HG02852 (cell line): ENCODE measurements at regions not wholly inside any gene's neighbourhood (a gene's known extent, or its start where the extent isn't known, plus 50 kb on each side); places are given as distances from the start of the nearest gene placed in this dataset.

Experiments
- ATAC-seq: cut with Tn5 transposase; IDR thresholded peaks from one replicate; pipeline ENCODE4 v1.9.1; 2021; ENCODE audit warnings: mild to moderate bottlenecking, moderate library complexity; ENCODE audit not compliant: unreplicated experiment

DNA sequence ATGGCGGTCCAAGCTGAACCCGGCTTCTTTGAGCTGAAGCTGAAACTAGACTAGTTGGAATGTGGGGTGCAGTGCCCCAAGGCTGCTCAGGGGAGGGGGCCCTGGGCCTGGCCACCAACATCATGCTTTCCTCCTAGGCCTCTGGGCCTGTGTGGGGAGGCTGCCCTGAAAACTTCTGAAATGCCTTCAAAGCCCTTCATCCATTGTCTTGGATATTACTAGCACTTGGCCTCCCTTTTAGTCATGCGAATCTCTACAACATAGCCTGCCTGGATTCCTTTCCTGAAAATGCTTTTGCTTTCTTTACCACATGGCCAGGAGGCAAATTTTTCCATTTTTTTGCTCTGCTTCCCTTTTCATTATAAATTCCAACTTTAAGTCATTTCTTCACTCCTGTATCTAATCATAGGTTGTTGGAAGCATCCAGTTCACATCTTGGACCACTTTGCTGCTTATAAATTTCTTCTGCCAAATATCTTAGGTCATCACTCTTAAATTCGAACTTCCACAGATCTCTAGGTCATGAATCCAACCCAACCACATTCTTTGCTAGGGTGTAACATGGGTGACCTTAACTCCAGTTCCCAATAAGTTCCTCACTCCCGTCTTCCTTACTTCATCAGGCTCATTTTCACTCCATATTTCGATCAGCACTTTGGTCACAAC is 103.4 kb downstream of the DDIT4L start:
- no peak for ATAC-seq

DNA sequence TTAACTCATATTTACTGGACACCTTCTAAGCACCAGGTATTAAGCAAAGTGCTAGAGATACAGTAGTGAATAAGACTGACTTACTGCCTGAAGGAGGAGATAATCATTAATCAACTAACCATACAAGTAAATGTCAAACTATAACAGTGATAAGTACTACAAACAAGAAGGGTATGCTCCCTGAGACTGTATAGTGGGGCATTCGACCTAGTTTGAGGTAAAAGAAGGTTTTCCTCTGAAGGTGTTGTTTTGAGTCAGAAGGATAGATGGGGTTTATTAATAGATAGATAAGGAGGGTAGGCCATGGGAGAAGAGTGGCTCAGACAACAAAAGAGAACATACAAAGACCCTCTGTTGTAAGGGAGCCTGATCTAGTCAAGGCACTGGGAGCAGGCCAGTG is 105.4 kb downstream of the DDIT4L start:
- no peak for ATAC-seq

DNA sequence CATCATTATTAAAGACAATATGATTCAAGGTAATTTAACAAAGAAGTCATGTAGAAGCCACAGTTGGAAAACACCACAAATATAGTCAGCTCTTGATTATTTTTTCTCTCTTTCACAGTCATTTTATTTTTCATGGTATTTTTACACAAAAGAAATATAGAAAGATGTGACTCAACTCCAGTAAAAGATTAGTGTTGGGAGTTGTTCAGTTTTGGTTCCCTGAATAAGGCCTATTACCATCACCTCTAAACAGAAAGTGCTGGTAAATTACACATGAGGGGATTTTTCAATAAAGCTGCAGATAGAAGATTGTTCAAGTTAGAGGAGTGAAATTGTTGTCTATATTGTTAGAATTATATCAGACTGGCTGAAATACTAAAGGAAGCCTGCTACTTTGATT is 107.0 kb downstream of the DDIT4L start:
- ATAC-seq = peak; percentile 53

DNA sequence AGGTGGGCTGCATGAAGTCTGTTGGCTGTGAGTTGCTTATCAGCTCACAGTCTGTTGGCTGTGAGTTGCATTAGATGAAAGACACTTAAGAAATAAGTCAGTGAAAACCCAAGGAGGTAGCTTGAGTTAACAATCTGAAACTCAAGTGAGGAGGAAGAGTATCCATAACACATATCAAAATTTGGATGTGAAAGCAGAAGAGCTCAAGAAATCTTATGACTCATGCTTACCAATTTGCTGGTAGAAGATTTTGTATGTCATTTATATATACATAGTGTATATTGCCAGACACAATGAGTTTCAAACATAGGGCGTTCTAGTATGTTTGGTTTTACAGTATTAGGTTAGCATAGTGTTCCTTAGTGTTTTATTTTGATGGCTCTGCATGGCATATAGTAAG is 107.4 kb downstream of the DDIT4L start:
- peak; percentile 53 for ATAC-seq

DNA sequence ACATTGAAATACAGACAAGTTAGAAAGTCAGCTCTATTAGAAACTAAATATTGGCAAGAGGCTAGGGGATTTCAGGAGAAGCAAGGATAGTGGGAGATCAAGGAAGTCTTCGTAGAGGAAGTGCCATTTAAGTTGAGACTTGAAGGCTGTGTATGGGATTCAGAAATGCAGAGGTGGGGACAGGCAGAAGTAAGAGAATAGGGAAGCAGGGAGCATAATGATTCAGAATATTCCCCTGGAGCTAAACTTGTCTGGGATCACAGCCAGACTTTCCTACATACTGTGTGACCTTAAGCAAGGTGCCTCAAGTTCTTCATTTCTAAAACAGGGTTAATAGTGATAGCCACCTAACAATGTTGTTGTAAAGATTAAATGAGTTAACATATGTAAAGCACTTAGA is 108.8 kb downstream of the DDIT4L start:
- no peak for ATAC-seq

DNA sequence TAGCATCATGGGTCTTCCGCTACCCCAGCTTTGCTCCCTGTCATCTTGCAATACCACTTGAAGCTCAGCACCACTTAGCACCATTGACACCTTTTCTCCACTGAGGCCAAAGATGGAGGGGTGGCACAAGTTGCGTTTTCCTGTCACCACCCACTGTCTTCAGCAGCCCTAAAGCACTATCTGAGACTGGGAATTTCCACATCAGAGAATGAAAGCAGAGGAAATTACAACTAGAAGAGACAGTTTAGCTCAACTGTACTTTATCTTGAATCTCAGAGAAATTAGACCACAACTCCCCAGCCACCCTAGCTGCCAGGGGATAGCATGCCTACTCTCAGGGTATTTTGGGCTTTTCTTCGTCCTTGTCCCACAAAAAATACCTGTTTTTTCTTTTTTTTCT is 111.0 kb downstream of the DDIT4L start:
- no peak for ATAC-seq

DNA sequence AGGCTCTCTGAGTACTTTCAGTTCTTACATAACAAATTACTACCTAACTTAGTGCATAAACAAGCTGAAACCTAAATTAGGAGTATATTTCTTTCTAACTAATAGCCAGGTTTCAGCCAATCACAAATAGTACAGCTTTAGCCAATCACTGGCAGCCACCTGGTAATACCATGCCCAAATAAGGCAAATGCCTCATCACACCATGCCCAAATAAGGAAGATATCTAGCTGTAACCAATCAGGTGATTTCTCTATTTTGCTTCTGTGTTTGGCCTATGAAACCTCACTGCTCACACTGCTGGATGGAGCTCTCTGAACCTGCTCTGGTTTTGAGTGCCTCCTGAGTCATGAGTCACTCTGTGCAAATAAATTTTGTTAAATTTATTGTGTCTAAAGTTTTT is 113.5 kb downstream of the DDIT4L start:
- ATAC-seq = no peak

DNA sequence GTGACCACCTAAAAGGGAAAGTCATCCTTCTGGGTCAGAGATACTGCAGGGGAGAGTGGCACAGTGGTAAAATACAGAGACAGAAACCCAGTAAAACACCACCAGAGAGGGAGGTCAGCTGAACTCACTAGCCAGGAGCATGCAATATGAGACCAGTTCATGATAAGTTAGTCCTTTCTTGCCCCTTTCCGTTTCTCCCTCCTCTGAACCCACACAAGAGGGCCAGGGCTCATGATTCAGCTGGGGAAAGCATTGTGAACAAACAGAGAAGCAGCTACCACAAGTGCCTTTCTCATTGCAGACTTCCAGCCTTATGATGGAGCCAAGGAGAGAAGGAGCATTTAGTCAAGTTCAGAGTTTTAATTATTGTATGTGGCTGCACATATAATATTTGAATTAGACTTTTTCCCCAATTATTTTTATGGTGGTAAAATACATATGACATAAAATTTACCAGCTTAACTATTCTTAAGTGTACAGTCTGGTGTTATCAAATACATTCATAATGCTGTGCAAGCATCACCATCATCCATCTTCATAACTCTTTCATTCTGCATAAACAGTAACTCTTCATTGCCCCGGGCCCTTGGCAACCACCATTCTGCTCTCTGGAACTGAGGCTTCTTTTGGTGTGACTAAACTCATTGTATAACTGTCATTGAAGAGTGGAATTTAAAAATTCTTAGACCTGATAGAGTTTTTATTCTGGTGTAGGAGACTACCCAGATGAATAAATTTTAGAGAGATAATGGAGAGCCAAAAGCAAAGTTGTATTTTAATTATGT is 114.6 kb downstream of the DDIT4L start:
- no peak for ATAC-seq

DNA sequence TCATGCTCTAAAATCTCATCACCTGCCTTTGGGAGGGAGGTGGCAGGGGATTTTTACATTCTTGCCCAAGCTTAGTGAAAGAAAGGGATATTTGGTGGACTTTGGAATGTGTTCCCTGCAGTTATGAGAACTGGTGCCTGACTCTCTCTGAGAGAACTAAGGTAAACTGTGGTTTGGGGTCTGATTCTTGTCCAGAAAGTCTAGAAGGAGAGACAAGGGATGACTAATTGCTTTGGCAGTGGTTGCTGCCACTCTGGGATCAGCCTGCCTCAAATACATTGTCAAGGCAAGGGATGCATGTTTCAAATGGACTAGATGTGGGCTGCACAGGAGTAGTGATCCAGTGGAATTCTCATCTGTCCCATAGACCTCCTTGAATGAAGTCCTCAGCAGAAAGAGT is 115.2 kb downstream of the DDIT4L start:
- no peak for ATAC-seq

DNA sequence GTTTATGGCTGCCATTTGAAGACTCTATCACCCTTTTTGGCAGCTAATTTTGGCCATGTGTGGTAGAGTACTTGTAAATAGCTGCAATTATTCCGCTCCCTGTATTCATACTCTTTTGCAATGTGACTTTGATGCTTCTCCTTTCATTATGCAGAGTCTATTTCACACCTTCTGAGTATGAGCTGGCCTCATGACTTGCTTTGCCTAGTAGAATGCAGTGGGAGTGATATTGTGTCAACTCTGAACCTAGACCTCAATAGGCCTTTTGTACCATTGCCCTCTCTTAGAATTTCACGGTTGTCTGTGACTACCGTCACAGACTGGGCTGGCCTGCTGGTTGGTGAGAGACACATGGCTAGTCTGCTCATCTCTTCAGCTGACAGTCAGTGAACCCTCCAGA is 118.8 kb downstream of the DDIT4L start:
- ATAC-seq = no peak

DNA sequence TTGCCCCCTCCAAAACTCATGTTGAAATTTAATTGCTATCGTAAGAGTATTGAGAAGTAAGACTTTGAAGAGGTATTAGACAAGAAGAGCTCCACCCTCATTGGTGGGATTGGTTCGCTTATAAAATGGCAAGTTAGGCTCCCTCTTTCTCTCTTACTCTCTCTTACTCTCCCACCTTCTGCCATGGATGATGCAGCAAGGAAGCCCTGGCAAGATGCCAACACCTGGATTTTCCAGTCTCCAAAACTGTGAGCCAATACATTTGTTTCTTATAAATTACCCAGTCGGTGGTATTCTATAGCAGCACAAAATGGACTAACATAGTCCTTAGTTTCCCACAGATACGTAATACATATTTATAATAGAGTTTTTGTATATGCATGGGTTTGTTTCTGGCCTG is 119.4 kb downstream of the DDIT4L start:
- no peak for ATAC-seq

DNA sequence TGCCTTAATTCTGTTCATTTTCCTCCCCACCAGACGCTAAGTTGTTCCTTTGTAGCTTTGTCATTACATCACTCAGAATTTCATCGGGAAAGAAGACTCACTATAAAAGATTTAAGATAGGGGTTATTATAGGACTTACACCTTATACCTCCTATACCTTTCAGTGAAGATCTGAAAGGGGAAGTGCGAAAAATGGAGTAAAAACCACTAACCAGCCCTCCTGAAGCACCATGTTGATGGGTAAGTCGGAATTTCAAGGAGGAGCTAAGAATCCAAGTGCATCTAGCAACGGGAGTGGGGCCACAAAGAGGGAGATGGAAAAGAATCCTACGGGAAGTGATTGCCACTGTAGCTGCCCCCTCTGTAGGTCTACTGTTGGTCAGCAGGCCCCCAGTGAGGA is 119.1 kb upstream of the H2AZ1 start:
- ATAC-seq = no peak

DNA sequence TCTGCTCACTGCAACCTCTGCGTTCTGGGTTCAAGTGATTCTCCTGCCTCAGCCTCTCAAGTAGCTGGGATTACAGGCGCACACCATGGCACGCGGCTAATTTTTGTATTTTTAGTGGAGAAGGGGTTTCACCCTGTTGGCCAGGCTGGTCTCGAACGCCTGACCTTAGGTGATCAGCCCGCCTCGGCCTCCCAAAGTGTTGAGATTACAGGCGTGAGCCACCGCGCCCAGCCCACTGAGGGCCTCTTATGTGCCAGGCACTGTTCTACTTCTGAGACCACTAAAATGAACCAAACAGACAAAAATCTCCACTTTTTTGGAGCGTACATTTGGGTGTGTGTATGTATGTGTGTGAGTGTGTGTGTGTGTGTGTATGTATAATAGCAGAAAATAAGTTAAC is 117.2 kb upstream of the H2AZ1 start:
- no peak for ATAC-seq

DNA sequence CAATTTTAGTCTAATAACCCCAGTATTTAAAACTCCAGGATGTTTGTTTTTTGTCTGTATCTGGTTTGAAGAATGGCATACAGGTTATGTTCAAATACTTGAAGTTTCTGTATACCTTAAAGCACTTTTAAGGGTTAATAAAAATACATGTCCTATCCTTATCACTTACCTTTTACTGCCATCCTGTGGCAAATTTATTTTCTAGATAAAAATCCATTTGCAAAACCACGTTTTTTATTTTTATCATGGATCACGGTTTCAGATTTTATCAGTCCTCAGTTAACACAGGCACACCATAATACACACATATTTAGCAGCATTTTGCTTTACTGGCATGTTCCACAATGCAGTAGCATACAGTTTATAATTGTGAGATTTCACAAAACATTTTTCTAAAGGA is 113.3 kb upstream of the H2AZ1 start:
- no peak for ATAC-seq

DNA sequence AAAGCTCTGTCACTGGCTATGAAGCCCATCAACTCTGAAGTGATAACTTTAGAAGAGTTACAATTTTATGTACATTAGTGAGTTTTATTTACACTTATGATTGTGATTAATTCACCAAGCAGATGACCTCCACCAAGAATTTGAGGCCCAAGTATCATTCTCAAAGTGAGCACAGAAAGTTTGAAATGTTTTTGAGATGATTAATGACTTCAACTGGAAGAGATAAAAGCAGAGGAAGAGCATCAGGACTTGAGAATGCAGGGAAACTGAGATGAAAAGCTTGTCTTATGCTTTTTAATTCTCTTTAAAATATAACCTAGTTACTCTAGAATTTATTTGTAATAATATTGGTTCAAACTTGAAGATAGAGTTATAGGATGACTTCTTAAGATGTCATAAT is 112.8 kb upstream of the H2AZ1 start:
- no peak for ATAC-seq

DNA sequence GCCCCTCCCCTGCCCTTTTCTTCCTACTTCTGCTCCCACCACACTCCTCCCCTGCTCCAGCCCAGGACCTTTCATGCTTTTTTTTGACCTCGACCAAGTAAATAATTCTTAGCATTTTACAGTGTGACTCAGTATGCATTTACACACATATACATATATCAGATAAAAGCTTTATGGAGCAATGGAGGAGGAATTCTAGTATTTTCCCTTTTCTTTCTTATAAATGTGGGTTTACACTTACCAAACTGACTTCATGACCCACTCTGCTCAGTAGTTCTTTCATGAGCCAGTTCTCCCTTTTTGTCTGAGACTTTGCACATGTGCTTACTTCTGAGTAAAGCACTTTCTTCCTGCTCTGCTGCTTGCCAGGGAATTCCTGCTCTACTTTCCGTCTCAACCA is 111.8 kb upstream of the H2AZ1 start:
- no peak for ATAC-seq

DNA sequence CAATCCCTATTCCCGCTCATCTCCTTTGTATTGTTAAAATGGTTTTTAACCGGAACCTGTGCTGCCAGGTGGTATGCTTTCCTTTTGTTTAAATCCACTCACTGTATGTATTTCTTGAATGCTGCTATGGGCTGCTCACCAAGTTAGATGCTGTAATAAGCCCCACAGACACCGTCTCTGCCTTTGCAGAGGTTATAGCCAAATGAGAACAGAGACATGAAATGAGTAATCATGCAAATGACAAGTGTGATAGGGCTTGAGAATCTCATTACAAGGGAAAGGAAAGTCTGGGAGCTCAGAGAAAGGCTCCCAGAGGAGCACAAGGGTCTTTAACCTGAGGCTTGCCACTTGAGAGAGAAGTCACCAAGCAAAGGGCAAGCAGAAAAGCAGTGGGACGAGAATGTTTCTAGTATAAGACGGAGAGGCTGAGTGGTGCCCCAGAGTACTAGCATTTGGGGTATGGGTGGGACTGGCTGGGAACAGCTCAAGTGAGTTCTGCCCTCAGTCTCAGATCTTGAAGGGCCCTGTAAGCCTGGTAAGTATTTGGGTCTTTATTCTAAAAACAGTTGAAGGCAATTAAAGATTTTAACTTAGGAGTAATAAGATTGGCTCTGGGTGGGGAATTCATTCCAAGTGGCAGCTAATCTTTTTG is 110.8 kb upstream of the H2AZ1 start:
- ATAC-seq = peak; percentile 82

DNA sequence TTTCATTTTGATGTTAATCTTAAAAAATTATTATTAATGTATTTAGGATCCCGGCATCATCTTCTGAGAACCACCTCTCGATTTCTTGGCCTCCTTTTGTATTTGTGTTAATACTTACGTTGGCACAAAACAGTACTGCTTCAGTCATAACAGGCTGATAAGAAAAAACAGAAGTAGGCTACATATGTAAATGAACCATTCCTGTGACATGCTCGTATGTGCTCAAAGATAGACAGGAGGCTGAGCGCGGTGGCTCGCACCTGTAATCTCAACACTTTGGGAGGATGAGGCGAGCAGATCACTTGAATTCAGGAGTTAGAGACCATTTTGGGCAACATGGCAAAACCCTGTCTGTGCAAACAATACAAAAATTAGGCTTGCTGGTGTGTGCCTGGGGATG is 109.4 kb upstream of the H2AZ1 start:
- no peak for ATAC-seq

DNA sequence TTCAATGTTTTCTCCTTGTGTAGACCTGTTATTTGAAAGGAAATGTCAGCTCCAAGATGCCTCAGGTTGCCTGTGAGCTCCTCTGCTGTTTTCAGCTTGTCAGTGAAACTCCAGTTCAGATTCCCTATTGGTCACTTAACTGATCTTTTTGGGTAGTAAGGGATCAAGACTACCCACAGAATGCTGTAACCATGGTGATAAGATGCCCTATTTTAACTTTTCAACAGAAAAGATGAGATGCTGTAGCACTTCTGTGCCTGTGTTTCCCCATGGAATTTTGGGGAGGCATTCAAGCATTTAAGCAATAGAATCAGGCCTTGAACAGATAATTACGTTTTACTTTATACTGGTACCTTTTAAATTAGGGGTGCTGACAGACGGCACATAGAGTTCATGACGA is 106.6 kb upstream of the H2AZ1 start:
- ATAC-seq = no peak

DNA sequence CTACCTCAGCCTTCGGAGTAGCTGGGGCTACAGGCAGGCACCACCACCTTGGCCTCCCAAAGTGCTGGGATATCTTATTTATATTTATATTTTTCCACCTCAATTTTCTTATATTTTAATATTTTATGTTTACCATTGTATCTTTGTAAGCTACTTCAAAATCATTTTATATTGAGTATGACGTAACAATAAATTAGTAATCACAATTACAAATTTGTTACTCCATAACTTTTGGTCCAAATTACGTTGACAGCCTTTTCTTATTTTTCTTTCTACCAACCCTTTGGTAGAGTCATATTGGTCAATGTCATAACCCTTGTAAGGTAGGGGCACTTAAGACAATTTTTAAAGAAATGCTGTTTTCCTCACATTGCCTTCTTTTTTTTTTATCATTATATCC is 104.0 kb upstream of the H2AZ1 start:
- ATAC-seq = no peak

DNA sequence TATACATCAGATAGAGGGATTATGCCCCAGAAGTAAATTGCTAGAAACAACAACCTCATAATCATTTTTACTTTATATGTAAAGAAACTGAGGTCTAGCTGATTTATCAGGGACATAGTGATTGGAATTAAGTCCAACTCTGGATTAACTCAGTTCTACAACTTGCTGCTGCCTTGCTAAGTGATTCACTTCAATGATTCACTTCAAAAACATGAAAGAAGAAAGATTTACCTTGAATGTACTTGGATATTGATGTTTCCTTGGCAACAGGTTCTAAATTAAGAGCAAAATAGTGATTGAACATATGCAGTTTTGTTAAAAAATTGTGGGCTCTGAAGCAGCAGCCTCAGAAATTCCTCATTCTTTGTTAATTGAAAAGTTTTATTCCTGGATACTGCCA is 99.8 kb upstream of the H2AZ1 start:
- ATAC-seq = no peak

DNA sequence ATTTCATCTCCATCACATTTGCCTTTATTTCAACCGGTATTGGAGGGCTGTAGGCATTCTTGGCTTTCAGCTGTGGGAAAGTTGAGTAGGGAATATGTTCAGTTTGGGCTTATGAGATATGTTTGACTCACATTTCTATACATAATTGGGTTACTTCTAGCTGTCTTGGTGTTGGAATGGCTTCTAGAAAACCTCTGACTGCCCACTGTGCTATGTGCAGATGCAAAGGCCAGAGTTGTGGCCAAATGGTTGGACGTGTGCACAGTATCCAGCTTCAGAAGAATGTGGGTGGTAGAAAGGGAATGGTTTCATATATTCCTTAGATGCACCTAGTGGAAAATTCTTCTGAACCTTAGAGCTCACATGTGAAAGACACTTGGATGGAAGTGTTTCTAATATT is 92.6 kb upstream of the H2AZ1 start:
- no peak for ATAC-seq
